HEK293 (cell line): ENCODE measurements at regions not wholly inside any gene's neighbourhood (a gene's known extent, or its start where the extent isn't known, plus 50 kb on each side); places are given as distances from the start of the nearest gene placed in this dataset.

Experiments
- CTCF ChIA-PET: fragments of 350-600 bp; formaldehyde crosslinking; extraction: SDS; loops from one replicate; lab custom pipeline; 2021; ENCODE audit warnings: antibody characterized with exemption; lab: Yijun Ruan, JAX
- POLR2A ChIA-PET: fragments of 300-600 bp; formaldehyde crosslinking; extraction: SDS; loops from one replicate; lab custom pipeline; 2020; ENCODE audit warnings: antibody characterized with exemption, inconsistent platforms; lab: Yijun Ruan, JAX
- H3K27ac ChIP-seq: fragments of 200-500 bp; sonication (Bioruptor generic); 2 replicates; pipeline ENCODE4 v1.5.1; 2014; ENCODE audit warnings: low read depth, low read length, control low read depth, inconsistent platforms; ENCODE audit errors: extremely low read depth
- H3K36me3 ChIP-seq, 2 experiments: fragments of 200-500 bp in 1 of 2; sonication (Bioruptor generic) in 1 of 2; 1 replicate in 1 of 2; 2 replicates in 1 of 2; pipeline ENCODE4 v1.5.1; 2014 to 2017; ENCODE audit warnings: inconsistent platforms in 2 of 2, low read length in 2 of 2; ENCODE audit not compliant: control insufficient read depth in 2 of 2, insufficient read depth in 1 of 2
- H3K4me1 ChIP-seq: fragments of 200-500 bp; sonication (Bioruptor generic); 2 replicates; pipeline ENCODE4 v1.5.1; 2014; ENCODE audit warnings: mild to moderate bottlenecking, low read length, inconsistent platforms; ENCODE audit not compliant: control insufficient read depth, insufficient read depth
- H3K4me3 ChIP-seq: 2 replicates; pipeline ENCODE4 v1.5.1; 2011; ENCODE audit warnings: low read depth, mild to moderate bottlenecking, control low read depth, low read length, moderate library complexity
- H3K9me3 ChIP-seq: fragments of 200-500 bp; sonication (Bioruptor generic); 2 replicates; pipeline ENCODE4 v1.5.1; 2014; ENCODE audit warnings: low read depth, low read length, inconsistent platforms; ENCODE audit not compliant: control insufficient read depth, insufficient read depth
- GLIS1 ChIP-seq: fragments of 450-650 bp; formaldehyde crosslinking; IDR thresholded peaks from 2 replicates; pipeline ENCODE4 v1.5.1; 2016; ENCODE audit warnings: missing biosample characterization, missing genetic modification characterization
- GLIS2 ChIP-seq: fragments of 450-650 bp; formaldehyde crosslinking; IDR thresholded peaks from 2 replicates; pipeline ENCODE4 v1.5.1; 2016; ENCODE audit warnings: missing biosample characterization, missing genetic modification characterization
- SALL2 ChIP-seq: fragments of 450-650 bp; formaldehyde crosslinking; IDR thresholded peaks from 2 replicates; pipeline ENCODE4 v1.5.0; 2017; ENCODE audit warnings: missing biosample characterization, mild to moderate bottlenecking, missing genetic modification characterization, borderline replicate concordance
- SETDB1 ChIP-seq: IDR thresholded peaks from one replicate; pipeline ENCODE4 v1.6.1; 2017; ENCODE audit warnings: mild to moderate bottlenecking, low read length, moderate library complexity, mixed read lengths; ENCODE audit not compliant: insufficient read length
- TRIM28 ChIP-seq: IDR thresholded peaks from 2 replicates; pipeline ENCODE4 v1.6.1; 2011; ENCODE audit warnings: low read length, control low read depth, borderline replicate concordance
- YY1 ChIP-seq: fragments of 450-650 bp; formaldehyde crosslinking; IDR thresholded peaks from 2 replicates; pipeline ENCODE4 v1.5.1; 2018; ENCODE audit warnings: missing biosample characterization, missing genetic modification characterization
- ZNF133 ChIP-seq: fragments of 450-650 bp; formaldehyde crosslinking; IDR thresholded peaks from 2 replicates; pipeline ENCODE4 v1.5.1; 2016; ENCODE audit warnings: missing biosample characterization, missing genetic modification characterization
- ZNF214 ChIP-seq: fragments of 450-650 bp; formaldehyde crosslinking; IDR thresholded peaks from 2 replicates; pipeline ENCODE4 v1.5.1; 2017; ENCODE audit warnings: missing biosample characterization, mild to moderate bottlenecking, missing genetic modification characterization, borderline replicate concordance
- ZNF391 ChIP-seq: fragments of 450-650 bp; formaldehyde crosslinking; IDR thresholded peaks from 2 replicates; pipeline ENCODE4 v1.5.1; 2016; ENCODE audit warnings: low read depth, missing biosample characterization, missing genetic modification characterization, borderline replicate concordance
- ZNF510 ChIP-seq: fragments of 450-650 bp; formaldehyde crosslinking; IDR thresholded peaks from 2 replicates; pipeline ENCODE4 v1.5.1; 2018; ENCODE audit warnings: mild to moderate bottlenecking, missing genetic modification characterization, missing biosample characterization; ENCODE audit not compliant: insufficient replicate concordance
- ZNF561 ChIP-seq: fragments of 450-650 bp; IDR thresholded peaks from 2 replicates; pipeline ENCODE4 v1.5.1; 2018; ENCODE audit warnings: missing biosample characterization, missing genetic modification characterization, borderline replicate concordance
- ZNF621 ChIP-seq: fragments of 450-650 bp; formaldehyde crosslinking; IDR thresholded peaks from 2 replicates; pipeline ENCODE4 v1.5.1; 2017; ENCODE audit warnings: missing biosample characterization, missing genetic modification characterization
- ZNF654 ChIP-seq: fragments of 450-650 bp; formaldehyde crosslinking; IDR thresholded peaks from 2 replicates; pipeline ENCODE4 v1.5.1; 2016; ENCODE audit warnings: low read depth, missing biosample characterization, missing genetic modification characterization
- ZNF776 ChIP-seq: fragments of 450-650 bp; formaldehyde crosslinking; IDR thresholded peaks from 2 replicates; pipeline ENCODE4 v1.5.0; 2017; ENCODE audit warnings: missing biosample characterization, missing genetic modification characterization, borderline replicate concordance
- ZNF777 ChIP-seq: fragments of 450-650 bp; formaldehyde crosslinking; IDR thresholded peaks from 2 replicates; pipeline ENCODE4 v1.5.1; 2017; ENCODE audit warnings: missing biosample characterization, missing genetic modification characterization, borderline replicate concordance
- ZNF791 ChIP-seq: fragments of 450-650 bp; formaldehyde crosslinking; IDR thresholded peaks from 2 replicates; pipeline ENCODE4 v1.5.1; 2016; ENCODE audit warnings: missing biosample characterization, missing genetic modification characterization
- TF ChIP-seq, protein P1 (sequence below): fragments of 450-650 bp; formaldehyde crosslinking; IDR thresholded peaks from 2 replicates; pipeline ENCODE4 v1.5.1; 2016; ENCODE audit warnings: missing biosample characterization, missing genetic modification characterization
- TF ChIP-seq, protein P2 (sequence below): fragments of 450-650 bp; formaldehyde crosslinking; IDR thresholded peaks from 2 replicates; pipeline ENCODE4 v1.5.1; 2016; ENCODE audit warnings: missing biosample characterization, missing genetic modification characterization, borderline replicate concordance
- TF ChIP-seq, protein P3 (sequence below): fragments of 450-650 bp; formaldehyde crosslinking; IDR thresholded peaks from 2 replicates; pipeline ENCODE4 v1.5.1; 2016; ENCODE audit warnings: missing biosample characterization, missing genetic modification characterization

DNA sequence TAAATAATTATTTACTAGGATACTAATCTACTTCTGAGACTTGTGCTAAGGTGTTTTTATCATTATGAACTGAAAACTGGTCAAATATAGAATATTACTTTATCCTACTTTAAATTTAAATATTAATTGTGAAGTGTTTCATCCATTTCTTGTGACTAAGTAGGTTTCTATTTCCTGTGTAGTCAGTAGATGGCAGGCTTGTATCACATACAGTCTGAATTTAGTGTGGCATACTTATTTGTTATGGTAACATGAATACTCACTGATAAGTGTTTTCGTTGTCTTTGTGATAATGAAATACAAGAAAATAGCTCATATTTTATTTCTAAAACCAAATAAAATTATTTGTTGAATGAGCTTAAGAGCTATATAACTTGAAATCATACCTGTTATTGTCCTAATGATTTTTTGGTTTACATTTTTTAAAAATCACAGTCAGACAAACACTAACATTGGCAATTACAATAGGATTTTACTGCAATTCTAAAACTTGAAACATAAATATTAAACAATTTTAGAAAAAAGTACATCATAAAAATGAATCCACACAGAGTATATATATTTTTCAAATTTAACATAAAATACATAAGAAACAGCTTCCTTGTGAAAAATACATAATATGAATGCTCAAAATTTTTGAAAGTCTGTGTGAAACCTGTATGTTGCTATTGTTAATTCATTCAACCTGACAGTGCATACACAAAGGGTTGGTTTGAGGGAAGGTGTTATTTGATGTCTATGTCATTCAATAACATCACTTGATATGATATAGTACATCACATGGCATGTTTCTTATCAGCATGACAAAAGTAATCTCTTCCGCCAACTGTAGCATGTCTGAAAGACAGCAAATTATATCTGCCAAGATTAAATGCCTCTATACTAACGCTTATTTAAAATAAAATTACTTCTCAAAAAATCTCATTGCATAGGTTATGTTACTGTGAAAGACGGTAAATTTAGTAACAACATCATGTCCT, 904.8 kb upstream of the PCDH20 start:
- CTCF ChIA-PET = interaction anchor here (0.6 to 2.0 kb wide), 7 partner anchors 8 to 476 kb away, joined by 3 to 8 read pairs (median 5); no protein-coding TSS in a partner anchor
- POLR2A ChIA-PET = no interaction called here
- Histone ChIP-seq H3K4me1 (no peaks in the 10 kb centered on the region), H3K9me3 (no peaks in the 10 kb centered on the region), H3K4me3 (no peak overlapping the region), H3K27ac (no peak overlapping the region), H3K36me3 (no peaks in the 10 kb centered on the region)
- TF ChIP-seq ZNF510 (tag by site-specific recombination) = no peak
- 0 out of 2 replicates have a peak, but pooled peaks have one; percentile 20 for TF ChIP-seq TRIM28
- TF ChIP-seq ZNF654 = peak; percentile 79
- TF ChIP-seq SALL2 (tag by site-specific recombination) = no peak
- TF ChIP-seq ZNF391 (tag by site-specific recombination) = no peak
- TF ChIP-seq ZNF791 (tag by site-specific recombination) = no peak

DNA sequence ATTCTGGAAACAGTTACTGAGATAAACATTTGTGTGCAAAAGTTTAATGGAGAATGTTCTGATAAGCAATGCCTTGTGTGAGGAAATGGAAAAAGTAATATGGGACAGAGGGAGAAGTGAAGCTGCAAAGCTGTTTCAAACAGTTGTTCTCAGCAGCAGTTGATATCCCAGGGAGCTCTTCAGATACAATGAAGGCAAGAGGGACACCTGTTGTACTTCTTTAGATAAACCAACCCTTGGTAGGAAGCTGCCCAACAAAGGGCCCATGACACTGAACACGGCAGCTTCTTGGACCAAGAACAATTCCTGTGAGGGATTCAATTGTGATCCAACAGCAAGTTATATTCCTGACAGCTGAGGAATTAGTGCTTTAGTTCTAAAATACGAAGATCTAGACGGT, 894.3 kb upstream of the PCDH20 start:
- Histone ChIP-seq H3K4me1 (no peaks in the 10 kb centered on the region), H3K27ac (no peak overlapping the region), H3K9me3 (no peaks in the 10 kb centered on the region), H3K36me3 (no peaks in the 10 kb centered on the region), H3K4me3 (no peak overlapping the region)
- CTCF ChIA-PET = no interaction called here
- POLR2A ChIA-PET = no interaction called here
- TF ChIP-seq GLIS2 (tag by site-specific recombination) (no peak), GLIS1 (tag by site-specific recombination) (no peak)

DNA sequence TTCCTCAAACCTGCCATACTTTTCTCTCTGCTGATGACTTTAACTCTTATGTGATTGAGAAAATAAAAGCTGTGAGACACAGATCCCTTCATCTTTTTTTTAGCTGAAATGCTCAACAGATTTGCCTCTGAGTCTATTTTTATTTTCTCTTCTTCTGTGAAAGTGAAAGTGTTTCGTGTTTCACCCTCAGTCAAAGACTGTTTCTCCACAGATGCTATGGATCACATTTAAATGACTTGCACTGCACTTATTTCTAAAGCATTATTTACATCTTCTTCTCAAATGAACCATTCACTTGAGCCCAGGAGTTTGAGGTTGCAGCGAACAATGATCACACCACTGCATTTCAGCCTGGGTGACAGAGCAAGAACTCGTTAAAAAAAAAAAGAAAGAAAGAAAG, 890.1 kb upstream of the PCDH20 start:
- Histone ChIP-seq H3K36me3 (no peaks in the 10 kb centered on the region), H3K27ac (no peak overlapping the region), H3K9me3 (no peaks in the 10 kb centered on the region), H3K4me1 (no peaks in the 10 kb centered on the region), H3K4me3 (no peak overlapping the region)
- ChIA-PET POLR2A (no interaction called here), CTCF (interaction anchor here (0.6 kb wide), 1 partner anchor 202 kb away, joined by 4 read pairs; no protein-coding TSS in a partner anchor)
- TF ChIP-seq, protein P1, sequence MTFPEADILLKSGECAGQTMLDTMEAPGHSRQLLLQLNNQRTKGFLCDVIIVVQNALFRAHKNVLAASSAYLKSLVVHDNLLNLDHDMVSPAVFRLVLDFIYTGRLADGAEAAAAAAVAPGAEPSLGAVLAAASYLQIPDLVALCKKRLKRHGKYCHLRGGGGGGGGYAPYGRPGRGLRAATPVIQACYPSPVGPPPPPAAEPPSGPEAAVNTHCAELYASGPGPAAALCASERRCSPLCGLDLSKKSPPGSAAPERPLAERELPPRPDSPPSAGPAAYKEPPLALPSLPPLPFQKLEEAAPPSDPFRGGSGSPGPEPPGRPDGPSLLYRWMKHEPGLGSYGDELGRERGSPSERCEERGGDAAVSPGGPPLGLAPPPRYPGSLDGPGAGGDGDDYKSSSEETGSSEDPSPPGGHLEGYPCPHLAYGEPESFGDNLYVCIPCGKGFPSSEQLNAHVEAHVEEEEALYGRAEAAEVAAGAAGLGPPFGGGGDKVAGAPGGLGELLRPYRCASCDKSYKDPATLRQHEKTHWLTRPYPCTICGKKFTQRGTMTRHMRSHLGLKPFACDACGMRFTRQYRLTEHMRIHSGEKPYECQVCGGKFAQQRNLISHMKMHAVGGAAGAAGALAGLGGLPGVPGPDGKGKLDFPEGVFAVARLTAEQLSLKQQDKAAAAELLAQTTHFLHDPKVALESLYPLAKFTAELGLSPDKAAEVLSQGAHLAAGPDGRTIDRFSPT (tag by site-specific recombination) = no peak
- TF ChIP-seq, protein P2, sequence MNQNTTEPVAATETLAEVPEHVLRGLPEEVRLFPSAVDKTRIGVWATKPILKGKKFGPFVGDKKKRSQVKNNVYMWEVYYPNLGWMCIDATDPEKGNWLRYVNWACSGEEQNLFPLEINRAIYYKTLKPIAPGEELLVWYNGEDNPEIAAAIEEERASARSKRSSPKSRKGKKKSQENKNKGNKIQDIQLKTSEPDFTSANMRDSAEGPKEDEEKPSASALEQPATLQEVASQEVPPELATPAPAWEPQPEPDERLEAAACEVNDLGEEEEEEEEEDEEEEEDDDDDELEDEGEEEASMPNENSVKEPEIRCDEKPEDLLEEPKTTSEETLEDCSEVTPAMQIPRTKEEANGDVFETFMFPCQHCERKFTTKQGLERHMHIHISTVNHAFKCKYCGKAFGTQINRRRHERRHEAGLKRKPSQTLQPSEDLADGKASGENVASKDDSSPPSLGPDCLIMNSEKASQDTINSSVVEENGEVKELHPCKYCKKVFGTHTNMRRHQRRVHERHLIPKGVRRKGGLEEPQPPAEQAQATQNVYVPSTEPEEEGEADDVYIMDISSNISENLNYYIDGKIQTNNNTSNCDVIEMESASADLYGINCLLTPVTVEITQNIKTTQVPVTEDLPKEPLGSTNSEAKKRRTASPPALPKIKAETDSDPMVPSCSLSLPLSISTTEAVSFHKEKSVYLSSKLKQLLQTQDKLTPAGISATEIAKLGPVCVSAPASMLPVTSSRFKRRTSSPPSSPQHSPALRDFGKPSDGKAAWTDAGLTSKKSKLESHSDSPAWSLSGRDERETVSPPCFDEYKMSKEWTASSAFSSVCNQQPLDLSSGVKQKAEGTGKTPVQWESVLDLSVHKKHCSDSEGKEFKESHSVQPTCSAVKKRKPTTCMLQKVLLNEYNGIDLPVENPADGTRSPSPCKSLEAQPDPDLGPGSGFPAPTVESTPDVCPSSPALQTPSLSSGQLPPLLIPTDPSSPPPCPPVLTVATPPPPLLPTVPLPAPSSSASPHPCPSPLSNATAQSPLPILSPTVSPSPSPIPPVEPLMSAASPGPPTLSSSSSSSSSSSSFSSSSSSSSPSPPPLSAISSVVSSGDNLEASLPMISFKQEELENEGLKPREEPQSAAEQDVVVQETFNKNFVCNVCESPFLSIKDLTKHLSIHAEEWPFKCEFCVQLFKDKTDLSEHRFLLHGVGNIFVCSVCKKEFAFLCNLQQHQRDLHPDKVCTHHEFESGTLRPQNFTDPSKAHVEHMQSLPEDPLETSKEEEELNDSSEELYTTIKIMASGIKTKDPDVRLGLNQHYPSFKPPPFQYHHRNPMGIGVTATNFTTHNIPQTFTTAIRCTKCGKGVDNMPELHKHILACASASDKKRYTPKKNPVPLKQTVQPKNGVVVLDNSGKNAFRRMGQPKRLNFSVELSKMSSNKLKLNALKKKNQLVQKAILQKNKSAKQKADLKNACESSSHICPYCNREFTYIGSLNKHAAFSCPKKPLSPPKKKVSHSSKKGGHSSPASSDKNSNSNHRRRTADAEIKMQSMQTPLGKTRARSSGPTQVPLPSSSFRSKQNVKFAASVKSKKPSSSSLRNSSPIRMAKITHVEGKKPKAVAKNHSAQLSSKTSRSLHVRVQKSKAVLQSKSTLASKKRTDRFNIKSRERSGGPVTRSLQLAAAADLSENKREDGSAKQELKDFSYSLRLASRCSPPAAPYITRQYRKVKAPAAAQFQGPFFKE = no peak
- TF ChIP-seq ZNF214 (tag by site-specific recombination) (no peak), YY1 (tag by site-specific recombination) (no peak), ZNF776 (tag by site-specific recombination) (no peak), ZNF510 (tag by site-specific recombination) (no peak), ZNF791 (tag by site-specific recombination) (no peak), ZNF133 (no peak), ZNF621 (no peak), ZNF777 (no peak), SETDB1 (no peak), ZNF561 (tag by site-specific recombination) (no peak)
- TF ChIP-seq, protein P3, sequence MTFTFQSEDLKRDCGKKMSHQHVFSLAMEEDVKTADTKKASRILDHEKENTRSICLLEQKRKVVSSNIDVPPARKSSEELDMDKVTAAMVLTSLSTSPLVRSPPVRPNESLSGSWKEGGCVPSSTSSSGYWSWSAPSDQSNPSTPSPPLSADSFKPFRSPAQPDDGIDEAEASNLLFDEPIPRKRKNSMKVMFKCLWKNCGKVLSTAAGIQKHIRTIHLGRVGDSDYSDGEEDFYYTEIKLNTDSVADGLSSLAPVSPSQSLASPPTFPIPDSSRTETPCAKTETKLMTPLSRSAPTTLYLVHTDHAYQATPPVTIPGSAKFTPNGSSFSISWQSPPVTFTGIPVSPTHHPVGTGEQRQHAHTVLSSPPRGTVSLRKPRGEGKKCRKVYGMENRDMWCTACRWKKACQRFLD (tag by site-specific recombination) = no peak
